ENCODE measurements at regions not wholly inside any gene's neighbourhood (a gene's known extent, or its start where the extent isn't known, plus 50 kb on each side); places are given as distances from the start of the nearest gene placed in this dataset.
A peak's percentile ranks its signal among the peaks of the same experiment; 100 is the strongest.

DNA sequence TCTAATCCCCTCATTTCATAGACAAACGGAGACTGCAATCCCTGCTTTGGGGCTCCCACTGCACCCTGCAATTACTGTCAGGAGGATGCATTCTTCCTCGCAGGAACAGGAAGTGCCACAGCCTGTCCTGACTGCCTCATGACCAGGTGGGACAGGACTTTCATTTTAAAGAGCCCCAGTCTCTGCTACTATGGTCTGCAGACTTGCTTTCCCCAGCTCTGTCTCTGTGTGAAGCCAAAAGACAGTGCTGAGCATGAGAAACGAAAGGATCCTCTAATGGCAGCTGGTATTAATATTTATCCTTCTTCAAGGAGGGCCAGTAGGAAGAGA is 60.0 kb upstream of the PNMA1 start:
- H3K27ac ChIP-seq (ENCODE audit: low read depth in 1 of 2, low read length in 1 of 2) = peak overlapping the region; percentile 0 to 7
- H3K4me3 ChIP-seq = no peak overlapping the region
- 41 to 45% methylated on average over 3 of the region's 3 CpGs for WGBS, 2 donors
- H3K27me3 ChIP-seq (ENCODE audit: control insufficient read depth in 3 of 3, insufficient read depth in 3 of 3, low read length in 2 of 3) = no peaks in the 10 kb centered on the region
- DNase-seq (no peak), ATAC-seq (ENCODE audit: insufficient read depth, low FRiP score) (no peak)
- no peak overlapping the region for H3K9ac ChIP-seq (ENCODE audit: insufficient read depth in 1 of 2, low read length in 2 of 2)
- H3K36me3 ChIP-seq (ENCODE audit: control insufficient read depth in 4 of 4, insufficient read depth in 4 of 4, low read length in 4 of 4) = peaks cover 0 to 4% (median 2%) of the 10 kb centered on the region in 4 donors
- no peaks in the 10 kb centered on the region for H3K9me3 ChIP-seq (ENCODE audit: control insufficient read depth in 4 of 4, insufficient read depth in 3 of 4, low read length in 3 of 4)
- H3K4me1 ChIP-seq (ENCODE audit: control insufficient read depth in 5 of 5, insufficient read depth in 5 of 5, low read length in 5 of 5) = peaks cover 14 to 44% (median 26%) of the 10 kb centered on the region in 5 donors
- no peak for TF ChIP-seq CTCF (IDR thresholded peaks at IDR 0.05; ENCODE audit: control extremely low read depth, extremely low read depth)

DNA sequence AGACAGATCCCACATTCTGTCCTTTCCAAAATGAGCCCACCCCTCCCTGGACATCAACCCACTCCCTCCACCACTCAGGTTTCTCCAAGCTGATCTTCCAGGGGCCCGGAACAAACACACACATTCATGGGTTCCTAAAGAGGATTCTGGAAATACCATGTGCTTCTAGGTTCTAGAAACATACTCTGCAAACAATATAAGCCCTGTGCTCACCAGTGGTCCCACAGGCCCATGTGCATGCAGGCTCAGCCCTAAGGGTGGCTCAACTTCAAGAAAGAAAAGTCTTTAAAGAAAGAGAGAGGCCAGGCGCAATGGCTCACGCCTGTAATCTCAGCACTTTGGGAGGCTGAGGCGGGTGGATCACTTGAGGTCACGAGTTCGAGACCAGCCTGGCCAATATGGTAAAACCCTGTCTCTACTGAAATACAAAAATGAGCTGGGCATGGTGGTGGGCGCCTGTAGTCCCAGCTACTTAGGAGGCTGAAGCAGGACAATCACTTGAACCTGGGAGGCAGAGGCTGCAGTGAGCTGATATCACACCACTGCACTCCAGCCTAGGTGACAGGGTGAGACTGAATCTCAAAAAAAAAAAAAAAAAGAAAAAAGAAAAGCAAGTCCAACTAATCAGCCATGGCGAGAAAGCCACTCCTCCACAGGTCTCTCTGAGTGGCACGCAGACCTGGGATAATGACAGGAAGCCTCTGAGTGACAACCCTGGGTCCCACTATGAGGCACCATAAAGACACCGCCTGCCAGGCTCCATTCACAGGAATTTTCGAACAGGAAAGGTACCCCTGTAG is 59.5 kb upstream of the PNMA1 start:
- H3K9me3 ChIP-seq (ENCODE audit: control insufficient read depth in 4 of 4, insufficient read depth in 3 of 4, low read length in 3 of 4) = no peaks in the 10 kb centered on the region
- WGBS, 2 donors = 86 to 89% methylated on average over 11 of the region's 11 CpGs
- H3K36me3 ChIP-seq (ENCODE audit: control insufficient read depth in 4 of 4, insufficient read depth in 4 of 4, low read length in 4 of 4) = peaks cover 0 to 3% (median 2%) of the 10 kb centered on the region in 4 donors
- DNase-seq (no peak), ATAC-seq (ENCODE audit: insufficient read depth, low FRiP score) (no peak)
- no peak overlapping the region for H3K4me3 ChIP-seq
- H3K9ac ChIP-seq (ENCODE audit: insufficient read depth in 1 of 2, low read length in 2 of 2) = no peak overlapping the region
- no peak for TF ChIP-seq CTCF (IDR thresholded peaks at IDR 0.05; ENCODE audit: control extremely low read depth, extremely low read depth)
- peaks cover 14 to 50% (median 31%) of the 10 kb centered on the region in 5 donors for H3K4me1 ChIP-seq (ENCODE audit: control insufficient read depth in 5 of 5, insufficient read depth in 5 of 5, low read length in 5 of 5)
- H3K27me3 ChIP-seq (ENCODE audit: control insufficient read depth in 3 of 3, insufficient read depth in 3 of 3, low read length in 2 of 3) = no peaks in the 10 kb centered on the region
- peak overlapping the region in 1 of 2 donors; percentile 0 for H3K27ac ChIP-seq (ENCODE audit: low read depth in 1 of 2, low read length in 1 of 2)

- no peak overlapping the region for H3K4me3 ChIP-seq
- peak; percentile 83 to 91 (median 89) for DNase-seq
- 3 to 7% methylated on average over 7 of the region's 7 CpGs for WGBS, 2 donors
Measured at GRCh38 chr14:73771848-73772638, 57.9 kb upstream of the PNMA1 start.

More at GRCh38 chr14:73771848-73772638, 57.9 kb upstream of the PNMA1 start:
- Histone ChIP-seq H3K36me3 (ENCODE audit: control insufficient read depth in 4 of 4, insufficient read depth in 4 of 4, low read length in 4 of 4) (peaks cover 0 to 3% (median 0%) of the 10 kb centered on the region in 4 donors), H3K9me3 (ENCODE audit: control insufficient read depth in 4 of 4, insufficient read depth in 3 of 4, low read length in 3 of 4) (no peaks in the 10 kb centered on the region), H3K27ac (ENCODE audit: low read depth in 1 of 2, low read length in 1 of 2) (peak overlapping the region; percentile 38 to 58), H3K9ac (ENCODE audit: insufficient read depth in 1 of 2, low read length in 2 of 2) (peak overlapping the region in 1 of 2 donors; percentile 12), H3K27me3 (ENCODE audit: control insufficient read depth in 3 of 3, insufficient read depth in 3 of 3, low read length in 2 of 3) (no peaks in the 10 kb centered on the region), H3K4me1 (ENCODE audit: control insufficient read depth in 5 of 5, insufficient read depth in 5 of 5, low read length in 5 of 5) (peaks cover 14 to 44% (median 31%) of the 10 kb centered on the region in 5 donors)
- ATAC-seq (ENCODE audit: insufficient read depth, low FRiP score) = peak; percentile 68
- TF ChIP-seq CTCF (IDR thresholded peaks at IDR 0.05; ENCODE audit: control extremely low read depth, extremely low read depth) = no peak
